ENCODE measurements at regions not wholly inside any gene's neighbourhood (a gene's known extent, or its start where the extent isn't known, plus 50 kb on each side); places are given as distances from the start of the nearest gene placed in this dataset.

- Mint-ChIP-seq H3K4me3 (no peak overlapping the region), H3K27me3 (ENCODE audit: low read depth) (no peaks in the 10 kb centered on the region), H3K4me1 (no peaks in the 10 kb centered on the region), H3K27ac (no peak overlapping the region), H3K9me3 (peaks cover 18% of the 10 kb centered on the region), H3K36me3 (peaks cover 4% of the 10 kb centered on the region; the same call in 1 of the 2 replicates)
- ATAC-seq (no peak), DNase-seq (ENCODE audit: low spot score) (no peak)
- ChIA-PET POLR2A (no interaction called here), CTCF (interaction anchor here (1.0 kb wide), 2 partner anchors 200 to 315 kb away, joined by 3 read pairs; no protein-coding TSS in a partner anchor)
- TF ChIP-seq CDX4 (CRISPR knock-in tag; IDR thresholded peaks at IDR 0.05; ENCODE audit: borderline replicate concordance) (no peak), PRRX2 (CRISPR knock-in tag; IDR thresholded peaks at IDR 0.05) (no peak), E2F5 (CRISPR knock-in tag; IDR thresholded peaks at IDR 0.05) (no peak), ZNF425 (CRISPR knock-in tag; conservative IDR thresholded peaks at IDR 0.05) (no peak), ZNF121 (CRISPR knock-in tag; IDR thresholded peaks at IDR 0.05) (no peak), ZBTB43 (CRISPR knock-in tag; IDR thresholded peaks at IDR 0.05) (no peak), CTCF (IDR thresholded peaks at IDR 0.05) (no peak), AFF4 (CRISPR knock-in tag; IDR thresholded peaks at IDR 0.05; ENCODE audit: borderline replicate concordance) (no peak)
These were observed 206.0 kb upstream of the SEMA6D start for GRCh38 chr15:47511261-47511660.

GRCh38 chr15:47513471-47513870 is 203.8 kb upstream of the SEMA6D start:
- peaks cover 4% of the 10 kb centered on the region; the same call in 1 of the 2 replicates for H3K36me3 Mint-ChIP-seq
- DNase-seq (ENCODE audit: low spot score) (no peak), ATAC-seq (no peak)
- CTCF ChIA-PET, result no interaction called here
- H3K4me3 Mint-ChIP-seq, result no peak overlapping the region
- H3K4me1 Mint-ChIP-seq, result peaks cover 2% of the 10 kb centered on the region; the same call in 1 of the 2 replicates
- POLR2A ChIA-PET, result no interaction called here
- H3K9me3 Mint-ChIP-seq, result peaks cover 18% of the 10 kb centered on the region
- no peak overlapping the region for H3K27ac Mint-ChIP-seq
- H3K27me3 Mint-ChIP-seq (ENCODE audit: low read depth), result no peaks in the 10 kb centered on the region
- TF ChIP-seq ZNF425 (CRISPR knock-in tag; conservative IDR thresholded peaks at IDR 0.05) (no peak), ZBTB43 (CRISPR knock-in tag; IDR thresholded peaks at IDR 0.05) (no peak), MXD4 (CRISPR knock-in tag; IDR thresholded peaks at IDR 0.05; ENCODE audit: borderline replicate concordance) (no peak), USF1 (CRISPR knock-in tag; IDR thresholded peaks at IDR 0.05) (no peak), CREM (CRISPR knock-in tag; IDR thresholded peaks at IDR 0.05) (no peak), CTCF (IDR thresholded peaks at IDR 0.05) (no peak)

Data from WTC11 (cell line).